ENCODE measurements at regions not wholly inside any gene's neighbourhood (a gene's known extent, or its start where the extent isn't known, plus 50 kb on each side); places are given as distances from the start of the nearest gene placed in this dataset.

GRCh38 chr3:115513416-115513800 lies 109.9 kb upstream of the GAP43 start:
- TF ChIP-seq, protein P1, sequence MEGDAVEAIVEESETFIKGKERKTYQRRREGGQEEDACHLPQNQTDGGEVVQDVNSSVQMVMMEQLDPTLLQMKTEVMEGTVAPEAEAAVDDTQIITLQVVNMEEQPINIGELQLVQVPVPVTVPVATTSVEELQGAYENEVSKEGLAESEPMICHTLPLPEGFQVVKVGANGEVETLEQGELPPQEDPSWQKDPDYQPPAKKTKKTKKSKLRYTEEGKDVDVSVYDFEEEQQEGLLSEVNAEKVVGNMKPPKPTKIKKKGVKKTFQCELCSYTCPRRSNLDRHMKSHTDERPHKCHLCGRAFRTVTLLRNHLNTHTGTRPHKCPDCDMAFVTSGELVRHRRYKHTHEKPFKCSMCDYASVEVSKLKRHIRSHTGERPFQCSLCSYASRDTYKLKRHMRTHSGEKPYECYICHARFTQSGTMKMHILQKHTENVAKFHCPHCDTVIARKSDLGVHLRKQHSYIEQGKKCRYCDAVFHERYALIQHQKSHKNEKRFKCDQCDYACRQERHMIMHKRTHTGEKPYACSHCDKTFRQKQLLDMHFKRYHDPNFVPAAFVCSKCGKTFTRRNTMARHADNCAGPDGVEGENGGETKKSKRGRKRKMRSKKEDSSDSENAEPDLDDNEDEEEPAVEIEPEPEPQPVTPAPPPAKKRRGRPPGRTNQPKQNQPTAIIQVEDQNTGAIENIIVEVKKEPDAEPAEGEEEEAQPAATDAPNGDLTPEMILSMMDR (IDR thresholded peaks at IDR 0.05; ENCODE audit: insufficient read depth, low read length, poor library complexity, severe bottlenecking), result no peak
- no peak for TF ChIP-seq EZH2phosphoT487 (conservative IDR thresholded peaks at IDR 0.05; ENCODE audit: low read length)

All from SU-DHL-6 (cell line).